ENCODE measurements at regions not wholly inside any gene's neighbourhood (a gene's known extent, or its start where the extent isn't known, plus 50 kb on each side); places are given as distances from the start of the nearest gene placed in this dataset.

DNA sequence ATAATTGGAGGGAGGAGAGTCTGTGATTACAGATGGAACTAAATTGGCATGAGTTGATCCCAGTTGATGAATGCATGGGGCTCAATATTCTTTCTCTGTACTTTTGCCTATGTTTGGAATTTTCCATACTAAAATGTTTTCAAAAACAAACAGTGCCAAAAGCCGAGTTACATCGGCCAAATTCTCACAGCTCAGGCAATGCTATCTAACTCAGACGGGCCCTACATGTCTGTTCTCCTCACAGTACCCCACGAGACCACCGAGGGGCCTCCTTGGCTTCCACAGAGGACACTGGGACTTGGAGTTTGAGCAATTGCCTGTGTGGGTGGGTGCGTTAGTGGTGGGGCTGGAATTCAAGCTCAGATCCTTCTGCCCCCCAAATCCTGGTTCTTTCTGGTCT, 413.2 kb downstream of the CDH26 start:
- H3K27me3 Mint-ChIP-seq (ENCODE audit: low read depth, unreplicated experiment), result peaks cover 8% of the 10 kb centered on the region
- Histone ChIP-seq H3K4me2 (ENCODE audit: low read length) (no peak overlapping the region), H3K27me3 (ENCODE audit: insufficient read depth, low read length) (no peaks in the 10 kb centered on the region), H3K79me2 (ENCODE audit: insufficient read depth, low read length) (no peaks in the 10 kb centered on the region), H2AFZ (ENCODE audit: low read depth, low read length) (no peak overlapping the region), H3K36me3 (ENCODE audit: insufficient read depth, low read length) (no peaks in the 10 kb centered on the region), H4K20me1 (ENCODE audit: insufficient read depth, low read length) (no peaks in the 10 kb centered on the region), H3K4me1 (ENCODE audit: insufficient read depth, low read length) (no peaks in the 10 kb centered on the region), H3K9me3 (ENCODE audit: insufficient read depth, low read depth, low read length) (no peaks in the 10 kb centered on the region), H3K9ac (ENCODE audit: low read length) (no peak overlapping the region), H3K4me3 (ENCODE audit: insufficient read depth, low read depth, low read length) (no peak overlapping the region), H3K27ac (ENCODE audit: low read depth, low read length) (no peak overlapping the region)
- H3K27ac Mint-ChIP-seq (ENCODE audit: unreplicated experiment), result no peak overlapping the region
- FAIRE-seq, result no peak
- DNase-seq (ENCODE audit: low read depth), result no peak
- TF ChIP-seq, protein P1, sequence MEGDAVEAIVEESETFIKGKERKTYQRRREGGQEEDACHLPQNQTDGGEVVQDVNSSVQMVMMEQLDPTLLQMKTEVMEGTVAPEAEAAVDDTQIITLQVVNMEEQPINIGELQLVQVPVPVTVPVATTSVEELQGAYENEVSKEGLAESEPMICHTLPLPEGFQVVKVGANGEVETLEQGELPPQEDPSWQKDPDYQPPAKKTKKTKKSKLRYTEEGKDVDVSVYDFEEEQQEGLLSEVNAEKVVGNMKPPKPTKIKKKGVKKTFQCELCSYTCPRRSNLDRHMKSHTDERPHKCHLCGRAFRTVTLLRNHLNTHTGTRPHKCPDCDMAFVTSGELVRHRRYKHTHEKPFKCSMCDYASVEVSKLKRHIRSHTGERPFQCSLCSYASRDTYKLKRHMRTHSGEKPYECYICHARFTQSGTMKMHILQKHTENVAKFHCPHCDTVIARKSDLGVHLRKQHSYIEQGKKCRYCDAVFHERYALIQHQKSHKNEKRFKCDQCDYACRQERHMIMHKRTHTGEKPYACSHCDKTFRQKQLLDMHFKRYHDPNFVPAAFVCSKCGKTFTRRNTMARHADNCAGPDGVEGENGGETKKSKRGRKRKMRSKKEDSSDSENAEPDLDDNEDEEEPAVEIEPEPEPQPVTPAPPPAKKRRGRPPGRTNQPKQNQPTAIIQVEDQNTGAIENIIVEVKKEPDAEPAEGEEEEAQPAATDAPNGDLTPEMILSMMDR (IDR thresholded peaks at IDR 0.05; ENCODE audit: insufficient read depth, low read depth, low read length), result no peak
- no peak for TF ChIP-seq EZH2 (IDR thresholded peaks at IDR 0.05; ENCODE audit: insufficient read depth, low read length)
- H3K4me1 Mint-ChIP-seq (ENCODE audit: low read depth, unreplicated experiment), result no peaks in the 10 kb centered on the region
- no peaks in the 10 kb centered on the region for H3K36me3 Mint-ChIP-seq (ENCODE audit: low read depth, unreplicated experiment)
- no peak overlapping the region for H3K4me3 Mint-ChIP-seq (ENCODE audit: unreplicated experiment)
- H3K9me3 Mint-ChIP-seq (ENCODE audit: unreplicated experiment), result peaks cover 7% of the 10 kb centered on the region

DNA sequence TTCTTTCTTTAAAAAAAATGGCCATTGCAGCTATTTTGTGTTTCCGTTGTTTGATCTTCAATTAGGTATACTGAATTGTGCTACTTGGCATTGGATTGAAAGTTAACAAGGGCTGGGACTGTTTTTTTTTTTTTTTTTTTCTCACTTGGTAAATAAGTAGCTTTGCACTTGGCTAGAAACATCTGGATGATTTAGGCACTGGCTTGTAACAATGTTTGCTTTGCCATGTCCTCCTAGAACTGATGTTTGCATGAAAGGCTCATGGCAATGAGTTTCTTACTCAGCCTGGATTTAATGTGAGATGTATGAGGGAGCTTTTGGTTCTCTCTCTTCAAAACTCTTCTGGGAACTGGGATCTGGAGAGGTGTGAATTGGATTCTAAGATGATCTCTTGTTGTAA, 414.1 kb downstream of the CDH26 start:
- FAIRE-seq, result no peak
- H3K4me3 Mint-ChIP-seq (ENCODE audit: unreplicated experiment), result no peak overlapping the region

DNA sequence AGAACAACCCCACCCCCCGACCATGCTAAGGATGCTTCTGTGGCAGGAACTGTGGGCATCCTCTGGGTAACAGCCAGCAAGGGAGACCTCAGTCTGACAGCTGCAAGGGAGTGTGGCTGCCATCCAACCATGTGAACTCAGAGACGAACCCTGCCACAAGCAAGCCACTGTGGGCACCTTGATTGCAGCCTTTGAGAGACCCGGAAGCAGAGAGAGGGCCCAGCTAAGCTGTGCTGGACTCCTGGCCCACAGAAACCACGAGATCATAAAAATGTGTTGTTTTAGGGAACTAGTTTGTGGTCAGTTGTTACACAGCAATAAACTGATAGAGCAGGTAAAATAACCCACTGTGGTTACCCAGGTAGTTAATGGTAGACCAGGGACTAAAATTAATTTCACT, 414.6 kb downstream of the CDH26 start:
- DNase-seq (ENCODE audit: low read depth) (no peak), FAIRE-seq (no peak)
- Mint-ChIP-seq H3K27me3 (ENCODE audit: low read depth, unreplicated experiment) (peaks cover 10% of the 10 kb centered on the region), H3K4me1 (ENCODE audit: low read depth, unreplicated experiment) (no peaks in the 10 kb centered on the region), H3K27ac (ENCODE audit: unreplicated experiment) (no peak overlapping the region), H3K4me3 (ENCODE audit: unreplicated experiment) (no peak overlapping the region), H3K9me3 (ENCODE audit: unreplicated experiment) (peaks cover 7% of the 10 kb centered on the region), H3K36me3 (ENCODE audit: low read depth, unreplicated experiment) (no peaks in the 10 kb centered on the region)
- TF ChIP-seq EZH2 (IDR thresholded peaks at IDR 0.05; ENCODE audit: insufficient read depth, low read length), result no peak
- TF ChIP-seq, protein P1 (IDR thresholded peaks at IDR 0.05; ENCODE audit: insufficient read depth, low read depth, low read length), result no peak
- no peak overlapping the region for H3K9ac ChIP-seq (ENCODE audit: low read length)
- H3K79me2 ChIP-seq (ENCODE audit: insufficient read depth, low read length), result no peaks in the 10 kb centered on the region
- no peak overlapping the region for H3K4me2 ChIP-seq (ENCODE audit: low read length)
- H3K9me3 ChIP-seq (ENCODE audit: insufficient read depth, low read depth, low read length), result no peaks in the 10 kb centered on the region
- H4K20me1 ChIP-seq (ENCODE audit: insufficient read depth, low read length), result no peaks in the 10 kb centered on the region
- no peak overlapping the region for H3K4me3 ChIP-seq (ENCODE audit: insufficient read depth, low read depth, low read length)
- no peak overlapping the region for H2AFZ ChIP-seq (ENCODE audit: low read depth, low read length)
- no peak overlapping the region for H3K27ac ChIP-seq (ENCODE audit: low read depth, low read length)
- H3K36me3 ChIP-seq (ENCODE audit: insufficient read depth, low read length), result no peaks in the 10 kb centered on the region
- H3K4me1 ChIP-seq (ENCODE audit: insufficient read depth, low read length), result no peaks in the 10 kb centered on the region
- no peaks in the 10 kb centered on the region for H3K27me3 ChIP-seq (ENCODE audit: insufficient read depth, low read length)

More for the DNA sequence above, 414.1 kb downstream of the CDH26 start:
- no peaks in the 10 kb centered on the region for H4K20me1 ChIP-seq (ENCODE audit: insufficient read depth, low read length)
- H3K79me2 ChIP-seq (ENCODE audit: insufficient read depth, low read length), result no peaks in the 10 kb centered on the region
- no peak overlapping the region for H3K4me2 ChIP-seq (ENCODE audit: low read length)
- Mint-ChIP-seq H3K4me1 (ENCODE audit: low read depth, unreplicated experiment) (no peaks in the 10 kb centered on the region), H3K36me3 (ENCODE audit: low read depth, unreplicated experiment) (no peaks in the 10 kb centered on the region), H3K9me3 (ENCODE audit: unreplicated experiment) (peaks cover 7% of the 10 kb centered on the region), H3K27ac (ENCODE audit: unreplicated experiment) (no peak overlapping the region), H3K27me3 (ENCODE audit: low read depth, unreplicated experiment) (peaks cover 10% of the 10 kb centered on the region)
- H3K4me1 ChIP-seq (ENCODE audit: insufficient read depth, low read length), result no peaks in the 10 kb centered on the region
- no peak overlapping the region for H2AFZ ChIP-seq (ENCODE audit: low read depth, low read length)
- no peaks in the 10 kb centered on the region for H3K9me3 ChIP-seq (ENCODE audit: insufficient read depth, low read depth, low read length)
- no peaks in the 10 kb centered on the region for H3K36me3 ChIP-seq (ENCODE audit: insufficient read depth, low read length)
- H3K4me3 ChIP-seq (ENCODE audit: insufficient read depth, low read depth, low read length), result no peak overlapping the region
- H3K27me3 ChIP-seq (ENCODE audit: insufficient read depth, low read length), result no peaks in the 10 kb centered on the region
- TF ChIP-seq EZH2 (IDR thresholded peaks at IDR 0.05; ENCODE audit: insufficient read depth, low read length), result no peak
- TF ChIP-seq, protein P1 (IDR thresholded peaks at IDR 0.05; ENCODE audit: insufficient read depth, low read depth, low read length), result no peak
- no peak for DNase-seq (ENCODE audit: low read depth)
- no peak overlapping the region for H3K9ac ChIP-seq (ENCODE audit: low read length)
- no peak overlapping the region for H3K27ac ChIP-seq (ENCODE audit: low read depth, low read length)

Data from astrocyte (in vitro differentiated cells and primary cell).